ENCODE measurements at regions not wholly inside any gene's neighbourhood (a gene's known extent, or its start where the extent isn't known, plus 50 kb on each side); places are given as distances from the start of the nearest gene placed in this dataset.

DNA sequence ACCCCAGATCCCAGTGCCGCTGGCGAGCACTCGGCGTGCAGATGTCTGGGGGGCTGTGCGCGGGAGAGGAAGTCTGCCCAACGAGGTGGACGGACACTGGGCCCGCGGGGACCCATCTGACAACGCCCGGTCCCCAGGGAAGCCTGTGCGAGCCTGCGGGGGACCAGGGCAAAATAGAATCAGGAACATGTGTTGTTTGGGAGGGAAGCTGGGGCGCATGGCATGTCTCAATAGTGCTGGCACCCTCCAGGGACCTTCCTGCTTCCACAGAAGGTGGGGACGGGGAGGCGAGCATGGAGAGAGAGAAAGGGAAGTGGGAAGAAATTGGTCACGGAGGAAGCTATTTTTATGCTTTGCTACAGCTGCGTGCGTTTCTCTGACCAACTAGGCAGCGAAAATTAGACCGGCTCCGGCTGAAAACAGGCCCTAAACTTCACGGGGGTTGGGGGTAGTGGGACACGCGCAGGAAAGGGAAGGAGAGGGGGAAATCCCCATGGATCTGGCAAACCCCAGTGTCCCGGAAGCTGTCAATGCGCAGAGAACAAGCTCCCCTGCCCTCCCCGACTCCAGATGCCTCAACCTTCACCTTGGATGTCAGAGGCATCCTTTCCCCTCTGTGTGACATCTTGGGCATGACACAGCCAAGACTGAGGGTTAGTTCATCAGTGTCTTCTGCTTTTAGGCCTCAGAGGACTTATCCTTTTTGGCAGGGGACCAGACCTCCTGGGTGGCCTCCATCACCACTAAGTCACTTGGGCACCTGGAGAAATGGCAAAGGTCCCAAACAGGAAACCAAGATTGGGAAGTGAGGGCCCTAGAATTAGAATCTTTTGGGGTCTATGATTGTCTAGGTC is 169.8 kb upstream of the BCOR start:
- TF ChIP-seq MAZ (IDR thresholded peaks at IDR 0.05; ENCODE audit: borderline replicate concordance, low read depth, low read length): no peak
- TF ChIP-seq MAZ (CRISPR knock-in tag; IDR thresholded peaks at IDR 0.05; ENCODE audit: low read depth): 0 out of 2 replicates have a peak, but pooled peaks have one; percentile 12
- TF ChIP-seq, protein P1, sequence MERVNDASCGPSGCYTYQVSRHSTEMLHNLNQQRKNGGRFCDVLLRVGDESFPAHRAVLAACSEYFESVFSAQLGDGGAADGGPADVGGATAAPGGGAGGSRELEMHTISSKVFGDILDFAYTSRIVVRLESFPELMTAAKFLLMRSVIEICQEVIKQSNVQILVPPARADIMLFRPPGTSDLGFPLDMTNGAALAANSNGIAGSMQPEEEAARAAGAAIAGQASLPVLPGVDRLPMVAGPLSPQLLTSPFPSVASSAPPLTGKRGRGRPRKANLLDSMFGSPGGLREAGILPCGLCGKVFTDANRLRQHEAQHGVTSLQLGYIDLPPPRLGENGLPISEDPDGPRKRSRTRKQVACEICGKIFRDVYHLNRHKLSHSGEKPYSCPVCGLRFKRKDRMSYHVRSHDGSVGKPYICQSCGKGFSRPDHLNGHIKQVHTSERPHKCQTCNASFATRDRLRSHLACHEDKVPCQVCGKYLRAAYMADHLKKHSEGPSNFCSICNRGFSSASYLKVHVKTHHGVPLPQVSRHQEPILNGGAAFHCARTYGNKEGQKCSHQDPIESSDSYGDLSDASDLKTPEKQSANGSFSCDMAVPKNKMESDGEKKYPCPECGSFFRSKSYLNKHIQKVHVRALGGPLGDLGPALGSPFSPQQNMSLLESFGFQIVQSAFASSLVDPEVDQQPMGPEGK (CRISPR knock-in tag; IDR thresholded peaks at IDR 0.05): no peak
- TF ChIP-seq KLF11 (CRISPR knock-in tag; IDR thresholded peaks at IDR 0.05): no peak
- TF ChIP-seq PHB2 (IDR thresholded peaks at IDR 0.05; ENCODE audit: partially characterized antibody): no peak
- TF ChIP-seq, protein P2, sequence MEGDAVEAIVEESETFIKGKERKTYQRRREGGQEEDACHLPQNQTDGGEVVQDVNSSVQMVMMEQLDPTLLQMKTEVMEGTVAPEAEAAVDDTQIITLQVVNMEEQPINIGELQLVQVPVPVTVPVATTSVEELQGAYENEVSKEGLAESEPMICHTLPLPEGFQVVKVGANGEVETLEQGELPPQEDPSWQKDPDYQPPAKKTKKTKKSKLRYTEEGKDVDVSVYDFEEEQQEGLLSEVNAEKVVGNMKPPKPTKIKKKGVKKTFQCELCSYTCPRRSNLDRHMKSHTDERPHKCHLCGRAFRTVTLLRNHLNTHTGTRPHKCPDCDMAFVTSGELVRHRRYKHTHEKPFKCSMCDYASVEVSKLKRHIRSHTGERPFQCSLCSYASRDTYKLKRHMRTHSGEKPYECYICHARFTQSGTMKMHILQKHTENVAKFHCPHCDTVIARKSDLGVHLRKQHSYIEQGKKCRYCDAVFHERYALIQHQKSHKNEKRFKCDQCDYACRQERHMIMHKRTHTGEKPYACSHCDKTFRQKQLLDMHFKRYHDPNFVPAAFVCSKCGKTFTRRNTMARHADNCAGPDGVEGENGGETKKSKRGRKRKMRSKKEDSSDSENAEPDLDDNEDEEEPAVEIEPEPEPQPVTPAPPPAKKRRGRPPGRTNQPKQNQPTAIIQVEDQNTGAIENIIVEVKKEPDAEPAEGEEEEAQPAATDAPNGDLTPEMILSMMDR (CRISPR knock-in tag; IDR thresholded peaks at IDR 0.05): no peak
- TF ChIP-seq ZNF883 (CRISPR knock-in tag; IDR thresholded peaks at IDR 0.05; ENCODE audit: not compliant biosample characterization): no peak
- TF ChIP-seq CREM (IDR thresholded peaks at IDR 0.05): no peak
- TF ChIP-seq CREM (CRISPR knock-in tag; IDR thresholded peaks at IDR 0.05): no peak
- TF ChIP-seq, protein P3, sequence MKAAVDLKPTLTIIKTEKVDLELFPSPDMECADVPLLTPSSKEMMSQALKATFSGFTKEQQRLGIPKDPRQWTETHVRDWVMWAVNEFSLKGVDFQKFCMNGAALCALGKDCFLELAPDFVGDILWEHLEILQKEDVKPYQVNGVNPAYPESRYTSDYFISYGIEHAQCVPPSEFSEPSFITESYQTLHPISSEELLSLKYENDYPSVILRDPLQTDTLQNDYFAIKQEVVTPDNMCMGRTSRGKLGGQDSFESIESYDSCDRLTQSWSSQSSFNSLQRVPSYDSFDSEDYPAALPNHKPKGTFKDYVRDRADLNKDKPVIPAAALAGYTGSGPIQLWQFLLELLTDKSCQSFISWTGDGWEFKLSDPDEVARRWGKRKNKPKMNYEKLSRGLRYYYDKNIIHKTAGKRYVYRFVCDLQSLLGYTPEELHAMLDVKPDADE (CRISPR knock-in tag; IDR thresholded peaks at IDR 0.05): no peak
- no peak for TF ChIP-seq ZNF138 (CRISPR knock-in tag; IDR thresholded peaks at IDR 0.05; ENCODE audit: low read depth)
- no peak for TF ChIP-seq IRF2 (CRISPR knock-in tag; IDR thresholded peaks at IDR 0.05)
- TF ChIP-seq, protein P4, sequence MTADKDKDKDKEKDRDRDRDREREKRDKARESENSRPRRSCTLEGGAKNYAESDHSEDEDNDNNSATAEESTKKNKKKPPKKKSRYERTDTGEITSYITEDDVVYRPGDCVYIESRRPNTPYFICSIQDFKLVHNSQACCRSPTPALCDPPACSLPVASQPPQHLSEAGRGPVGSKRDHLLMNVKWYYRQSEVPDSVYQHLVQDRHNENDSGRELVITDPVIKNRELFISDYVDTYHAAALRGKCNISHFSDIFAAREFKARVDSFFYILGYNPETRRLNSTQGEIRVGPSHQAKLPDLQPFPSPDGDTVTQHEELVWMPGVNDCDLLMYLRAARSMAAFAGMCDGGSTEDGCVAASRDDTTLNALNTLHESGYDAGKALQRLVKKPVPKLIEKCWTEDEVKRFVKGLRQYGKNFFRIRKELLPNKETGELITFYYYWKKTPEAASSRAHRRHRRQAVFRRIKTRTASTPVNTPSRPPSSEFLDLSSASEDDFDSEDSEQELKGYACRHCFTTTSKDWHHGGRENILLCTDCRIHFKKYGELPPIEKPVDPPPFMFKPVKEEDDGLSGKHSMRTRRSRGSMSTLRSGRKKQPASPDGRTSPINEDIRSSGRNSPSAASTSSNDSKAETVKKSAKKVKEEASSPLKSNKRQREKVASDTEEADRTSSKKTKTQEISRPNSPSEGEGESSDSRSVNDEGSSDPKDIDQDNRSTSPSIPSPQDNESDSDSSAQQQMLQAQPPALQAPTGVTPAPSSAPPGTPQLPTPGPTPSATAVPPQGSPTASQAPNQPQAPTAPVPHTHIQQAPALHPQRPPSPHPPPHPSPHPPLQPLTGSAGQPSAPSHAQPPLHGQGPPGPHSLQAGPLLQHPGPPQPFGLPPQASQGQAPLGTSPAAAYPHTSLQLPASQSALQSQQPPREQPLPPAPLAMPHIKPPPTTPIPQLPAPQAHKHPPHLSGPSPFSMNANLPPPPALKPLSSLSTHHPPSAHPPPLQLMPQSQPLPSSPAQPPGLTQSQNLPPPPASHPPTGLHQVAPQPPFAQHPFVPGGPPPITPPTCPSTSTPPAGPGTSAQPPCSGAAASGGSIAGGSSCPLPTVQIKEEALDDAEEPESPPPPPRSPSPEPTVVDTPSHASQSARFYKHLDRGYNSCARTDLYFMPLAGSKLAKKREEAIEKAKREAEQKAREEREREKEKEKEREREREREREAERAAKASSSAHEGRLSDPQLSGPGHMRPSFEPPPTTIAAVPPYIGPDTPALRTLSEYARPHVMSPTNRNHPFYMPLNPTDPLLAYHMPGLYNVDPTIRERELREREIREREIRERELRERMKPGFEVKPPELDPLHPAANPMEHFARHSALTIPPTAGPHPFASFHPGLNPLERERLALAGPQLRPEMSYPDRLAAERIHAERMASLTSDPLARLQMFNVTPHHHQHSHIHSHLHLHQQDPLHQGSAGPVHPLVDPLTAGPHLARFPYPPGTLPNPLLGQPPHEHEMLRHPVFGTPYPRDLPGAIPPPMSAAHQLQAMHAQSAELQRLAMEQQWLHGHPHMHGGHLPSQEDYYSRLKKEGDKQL (CRISPR knock-in tag; IDR thresholded peaks at IDR 0.05; ENCODE audit: low read depth): no peak
- TF ChIP-seq, protein P5, sequence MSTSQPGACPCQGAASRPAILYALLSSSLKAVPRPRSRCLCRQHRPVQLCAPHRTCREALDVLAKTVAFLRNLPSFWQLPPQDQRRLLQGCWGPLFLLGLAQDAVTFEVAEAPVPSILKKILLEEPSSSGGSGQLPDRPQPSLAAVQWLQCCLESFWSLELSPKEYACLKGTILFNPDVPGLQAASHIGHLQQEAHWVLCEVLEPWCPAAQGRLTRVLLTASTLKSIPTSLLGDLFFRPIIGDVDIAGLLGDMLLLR (CRISPR knock-in tag; IDR thresholded peaks at IDR 0.05): no peak
- no peak for TF ChIP-seq RXRA (CRISPR knock-in tag; IDR thresholded peaks at IDR 0.05)
- no peak for TF ChIP-seq XRCC5 (optimal IDR thresholded peaks at IDR 0.05; ENCODE audit: low read length)

Data from HepG2 (cell line).